ENCODE measurements at regions not wholly inside any gene's neighbourhood (a gene's known extent, or its start where the extent isn't known, plus 50 kb on each side); places are given as distances from the start of the nearest gene placed in this dataset.

DNA sequence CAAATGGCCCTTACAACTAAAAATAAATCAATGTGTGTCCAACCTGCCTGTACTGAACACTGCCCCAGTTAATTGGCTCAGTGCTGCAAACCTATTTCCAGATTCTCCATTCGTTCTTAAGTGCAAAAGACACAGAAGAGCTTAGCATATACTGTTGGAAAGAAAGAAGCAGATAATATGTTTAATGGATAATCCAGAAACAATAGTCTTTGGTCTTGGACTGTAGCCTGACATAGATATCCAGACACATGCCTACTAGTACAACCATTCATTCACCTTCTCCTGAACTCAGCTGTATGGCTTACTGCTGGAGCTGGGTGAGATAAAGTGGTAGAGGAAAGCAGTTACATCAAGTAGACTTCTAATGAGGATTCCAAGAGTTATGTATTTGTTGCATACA lies 77.0 kb downstream of the LUZP4 start:
- DNase-seq (ENCODE audit: insufficient read length, low spot score) = no peak
- TF ChIP-seq, protein P1, sequence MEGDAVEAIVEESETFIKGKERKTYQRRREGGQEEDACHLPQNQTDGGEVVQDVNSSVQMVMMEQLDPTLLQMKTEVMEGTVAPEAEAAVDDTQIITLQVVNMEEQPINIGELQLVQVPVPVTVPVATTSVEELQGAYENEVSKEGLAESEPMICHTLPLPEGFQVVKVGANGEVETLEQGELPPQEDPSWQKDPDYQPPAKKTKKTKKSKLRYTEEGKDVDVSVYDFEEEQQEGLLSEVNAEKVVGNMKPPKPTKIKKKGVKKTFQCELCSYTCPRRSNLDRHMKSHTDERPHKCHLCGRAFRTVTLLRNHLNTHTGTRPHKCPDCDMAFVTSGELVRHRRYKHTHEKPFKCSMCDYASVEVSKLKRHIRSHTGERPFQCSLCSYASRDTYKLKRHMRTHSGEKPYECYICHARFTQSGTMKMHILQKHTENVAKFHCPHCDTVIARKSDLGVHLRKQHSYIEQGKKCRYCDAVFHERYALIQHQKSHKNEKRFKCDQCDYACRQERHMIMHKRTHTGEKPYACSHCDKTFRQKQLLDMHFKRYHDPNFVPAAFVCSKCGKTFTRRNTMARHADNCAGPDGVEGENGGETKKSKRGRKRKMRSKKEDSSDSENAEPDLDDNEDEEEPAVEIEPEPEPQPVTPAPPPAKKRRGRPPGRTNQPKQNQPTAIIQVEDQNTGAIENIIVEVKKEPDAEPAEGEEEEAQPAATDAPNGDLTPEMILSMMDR (IDR thresholded peaks at IDR 0.05; ENCODE audit: insufficient read depth, missing control alignments) = no peak
- no peak for FAIRE-seq

DNA sequence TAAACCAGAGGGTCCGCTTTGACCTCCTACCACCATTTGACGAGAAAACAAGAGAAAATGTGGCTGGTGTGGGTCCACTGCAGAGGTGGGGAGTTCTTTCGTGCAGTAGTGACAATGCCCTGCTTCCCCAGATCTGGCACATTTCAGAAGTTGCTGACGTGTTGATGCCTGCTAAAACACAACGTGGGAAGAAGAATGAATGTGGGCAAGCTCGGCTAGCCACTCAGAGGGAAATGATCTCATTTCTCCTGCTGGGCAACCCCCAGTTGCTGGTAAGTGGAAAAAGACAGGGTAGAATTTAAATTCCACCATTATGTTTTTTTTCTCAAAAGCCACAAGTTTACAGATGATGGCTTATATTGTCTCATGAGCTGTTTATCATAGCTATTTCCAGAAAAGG lies 77.9 kb downstream of the LUZP4 start:
- DNase-seq (ENCODE audit: insufficient read length, low spot score) (no peak), FAIRE-seq (no peak)
- TF ChIP-seq, protein P1 (IDR thresholded peaks at IDR 0.05; ENCODE audit: insufficient read depth, missing control alignments) = no peak

DNA sequence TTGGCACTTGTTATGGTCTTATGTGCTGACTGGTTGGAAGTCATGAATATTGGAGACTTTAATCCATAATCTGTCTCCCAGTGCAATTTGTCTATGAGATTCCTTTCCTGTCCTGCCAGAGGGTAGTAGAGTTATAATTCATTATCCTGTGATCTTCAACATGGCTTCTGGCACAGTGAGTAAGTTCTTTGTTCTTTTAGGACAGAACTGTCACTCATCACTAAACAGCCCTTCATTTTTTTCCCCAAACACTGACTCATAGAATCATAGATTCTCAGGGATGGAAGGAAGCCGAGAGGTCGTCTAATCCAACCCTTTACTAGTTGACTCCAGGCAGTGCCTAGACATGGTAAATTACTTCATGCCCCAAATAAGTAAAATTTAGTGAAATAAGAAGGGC lies 78.4 kb downstream of the LUZP4 start:
- DNase-seq (ENCODE audit: insufficient read length, low spot score) (no peak), FAIRE-seq (no peak)
- TF ChIP-seq, protein P1 (IDR thresholded peaks at IDR 0.05; ENCODE audit: insufficient read depth, missing control alignments) = no peak

DNA sequence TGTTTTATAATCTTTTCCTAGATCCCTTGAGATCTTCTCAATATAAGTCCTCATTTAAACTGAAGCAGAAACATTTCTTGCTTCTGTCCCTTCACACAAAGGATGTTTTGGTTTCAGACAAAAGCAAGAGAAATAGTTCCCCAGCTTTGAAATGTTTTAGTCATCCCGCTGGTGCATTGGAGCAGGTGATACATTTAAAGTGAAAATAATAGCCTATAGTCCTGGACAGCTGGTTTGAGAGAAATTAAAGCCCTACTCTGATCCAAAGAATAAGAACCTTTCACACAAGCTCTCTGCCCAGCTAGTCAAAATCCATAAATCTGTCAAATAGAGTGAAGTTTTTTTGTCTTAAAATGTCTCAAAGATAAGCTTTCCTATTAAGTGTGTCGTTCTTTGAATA lies 79.4 kb downstream of the LUZP4 start:
- FAIRE-seq (no peak), DNase-seq (ENCODE audit: insufficient read length, low spot score) (no peak)
- TF ChIP-seq, protein P1 (IDR thresholded peaks at IDR 0.05; ENCODE audit: insufficient read depth, missing control alignments) = no peak

DNA sequence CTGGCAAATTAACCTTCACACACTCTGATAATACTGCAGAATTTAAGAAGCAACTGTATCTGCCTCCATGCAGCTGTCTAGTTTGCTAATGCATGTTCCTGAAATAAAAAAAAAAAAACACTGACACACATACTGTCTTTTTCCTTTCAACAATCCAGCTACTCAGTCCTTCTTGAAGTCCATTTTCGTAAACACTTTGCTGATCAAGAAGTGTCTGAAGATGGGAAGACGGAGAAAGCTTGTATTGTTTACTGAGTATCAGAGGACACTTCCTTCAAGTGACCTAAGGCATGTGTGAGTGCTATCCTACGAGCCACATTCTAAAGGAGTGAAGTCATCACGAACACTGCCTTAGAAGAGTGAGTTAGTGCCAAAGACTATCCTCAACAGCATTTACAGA lies 82.6 kb downstream of the LUZP4 start:
- TF ChIP-seq, protein P1 (IDR thresholded peaks at IDR 0.05; ENCODE audit: insufficient read depth, missing control alignments) = no peak
- FAIRE-seq (no peak), DNase-seq (ENCODE audit: insufficient read length, low spot score) (no peak)

DNA sequence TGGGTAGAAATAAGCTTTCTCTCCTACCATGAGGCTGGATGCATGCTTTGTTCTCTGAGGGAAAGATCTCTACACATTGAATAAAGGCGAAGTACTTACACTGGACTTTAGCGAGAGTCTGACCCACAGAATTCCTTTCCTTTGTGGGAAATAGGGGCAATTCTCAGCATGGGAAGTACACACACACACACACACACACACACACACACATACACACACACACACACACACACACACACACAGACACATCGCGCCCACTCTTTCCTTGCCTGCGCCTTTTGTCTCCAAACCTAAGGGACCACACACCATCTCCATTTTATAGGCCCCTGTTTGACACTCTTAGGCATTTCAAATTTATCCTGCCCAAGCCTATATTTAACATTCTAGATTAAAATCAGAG lies 83.8 kb downstream of the LUZP4 start:
- FAIRE-seq (no peak), DNase-seq (ENCODE audit: insufficient read length, low spot score) (no peak)
- TF ChIP-seq, protein P1 (IDR thresholded peaks at IDR 0.05; ENCODE audit: insufficient read depth, missing control alignments) = no peak

DNA sequence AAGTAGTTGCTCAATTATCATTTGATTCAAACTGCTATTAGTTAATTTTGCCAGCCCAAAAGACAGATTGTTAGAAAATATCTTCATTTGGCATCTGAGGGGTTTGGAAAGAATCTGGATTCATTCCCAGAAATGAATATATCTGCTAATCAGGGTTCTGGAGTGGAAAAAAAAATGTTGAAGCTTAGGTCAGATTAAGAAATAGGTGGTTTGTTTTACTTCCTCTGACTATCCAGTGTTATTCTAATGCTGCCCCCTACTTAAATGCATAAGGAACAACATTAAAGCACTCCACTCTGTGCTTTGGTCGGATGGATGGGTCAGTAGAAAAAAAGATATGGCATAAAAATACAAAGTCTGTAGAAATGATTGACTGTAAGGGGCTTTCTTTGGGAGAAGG lies 89.0 kb downstream of the LUZP4 start:
- FAIRE-seq (no peak), DNase-seq (ENCODE audit: insufficient read length, low spot score) (no peak)
- TF ChIP-seq, protein P1 (IDR thresholded peaks at IDR 0.05; ENCODE audit: insufficient read depth, missing control alignments) = no peak

Data from D721Med (cell line).